Endothelial cell of umbilical vein (primary cell): ENCODE measurements at regions not wholly inside any gene's neighbourhood (a gene's known extent, or its start where the extent isn't known, plus 50 kb on each side); places are given as distances from the start of the nearest gene placed in this dataset.

Experiments used
- EZH2 ChIP-seq: IDR thresholded peaks from 2 replicates; pipeline ENCODE4 v1.6.1; 2012; ENCODE audit warnings: borderline replicate concordance, low read depth, mild to moderate bottlenecking, moderate library complexity, low read length, inconsistent platforms; ENCODE audit not compliant: severe bottlenecking
- FOS ChIP-seq: IDR thresholded peaks from 2 replicates; pipeline ENCODE4 v1.6.1; 2011; ENCODE audit warnings: mild to moderate bottlenecking, low read length, moderate library complexity, borderline replicate concordance; ENCODE audit not compliant: insufficient read depth
- JUN ChIP-seq: IDR thresholded peaks from 2 replicates; pipeline ENCODE4 v1.6.1; 2011; ENCODE audit warnings: borderline replicate concordance, low read depth; ENCODE audit not compliant: insufficient read length, insufficient read depth
- MYC ChIP-seq: IDR thresholded peaks from one replicate; pipeline ENCODE4 v1.6.1; 2011; ENCODE audit warnings: mild to moderate bottlenecking, low read depth, low read length
- POLR2A ChIP-seq: IDR thresholded peaks from 2 replicates; pipeline ENCODE4 v1.6.1; 2012; ENCODE audit warnings: low read depth, mild to moderate bottlenecking, control low read depth, low read length
- TF ChIP-seq, protein P1 (sequence below), 2 donors: IDR thresholded peaks; 1 replicate in 1 of 2; 2 replicates in 1 of 2; pipeline ENCODE4 v1.5.1; 2011; ENCODE audit warnings: low read length in 2 of 2, mild to moderate bottlenecking in 2 of 2, moderate library complexity in 2 of 2, control low read depth in 1 of 2, inconsistent platforms in 1 of 2, low read depth in 1 of 2; ENCODE audit not compliant: insufficient read depth in 1 of 2; ENCODE audit errors: extremely low read depth in 1 of 2

GRCh38 chr11:109971184-109971523 lies 122.0 kb upstream of the ZC3H12C start:
- no peak for TF ChIP-seq EZH2
- TF ChIP-seq, protein P1, sequence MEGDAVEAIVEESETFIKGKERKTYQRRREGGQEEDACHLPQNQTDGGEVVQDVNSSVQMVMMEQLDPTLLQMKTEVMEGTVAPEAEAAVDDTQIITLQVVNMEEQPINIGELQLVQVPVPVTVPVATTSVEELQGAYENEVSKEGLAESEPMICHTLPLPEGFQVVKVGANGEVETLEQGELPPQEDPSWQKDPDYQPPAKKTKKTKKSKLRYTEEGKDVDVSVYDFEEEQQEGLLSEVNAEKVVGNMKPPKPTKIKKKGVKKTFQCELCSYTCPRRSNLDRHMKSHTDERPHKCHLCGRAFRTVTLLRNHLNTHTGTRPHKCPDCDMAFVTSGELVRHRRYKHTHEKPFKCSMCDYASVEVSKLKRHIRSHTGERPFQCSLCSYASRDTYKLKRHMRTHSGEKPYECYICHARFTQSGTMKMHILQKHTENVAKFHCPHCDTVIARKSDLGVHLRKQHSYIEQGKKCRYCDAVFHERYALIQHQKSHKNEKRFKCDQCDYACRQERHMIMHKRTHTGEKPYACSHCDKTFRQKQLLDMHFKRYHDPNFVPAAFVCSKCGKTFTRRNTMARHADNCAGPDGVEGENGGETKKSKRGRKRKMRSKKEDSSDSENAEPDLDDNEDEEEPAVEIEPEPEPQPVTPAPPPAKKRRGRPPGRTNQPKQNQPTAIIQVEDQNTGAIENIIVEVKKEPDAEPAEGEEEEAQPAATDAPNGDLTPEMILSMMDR (IDR thresholded peaks at IDR 0.05; ENCODE audit: extremely low read depth in 1 of 2, insufficient read depth in 1 of 2, low read depth in 1 of 2, low read length in 2 of 2) = no peak
- peak; percentile 74 for TF ChIP-seq FOS
- TF ChIP-seq POLR2A = no peak
- no peak for TF ChIP-seq MYC
- peak; percentile 83 for TF ChIP-seq JUN
